Transverse colon (tissue), 3 donors: ENCODE measurements at regions not wholly inside any gene's neighbourhood (a gene's known extent, or its start where the extent isn't known, plus 50 kb on each side); places are given as distances from the start of the nearest gene placed in this dataset.

Source experiments
- POLR2A ChIP-seq: fragments of 450-650 bp; IDR thresholded peaks from one replicate; pipeline ENCODE4 v1.6.1; 2016; ENCODE audit warnings: antibody characterized with exemption, mild to moderate bottlenecking, moderate library complexity
- TF ChIP-seq, protein P1 (sequence below), 5 experiments: fragments of 200-600 bp in 3 of 5; fragments of 450-650 bp in 2 of 5; sonication (generic) in 3 of 5; IDR thresholded peaks; 1 replicate in 2 of 5; 2 replicates in 3 of 5; pipeline ENCODE4 v1.5.1; 2016 to 2017; ENCODE audit warnings: antibody characterized with exemption in 5 of 5, inconsistent platforms in 3 of 5, mild to moderate bottlenecking in 2 of 5, moderate library complexity in 1 of 5

DNA sequence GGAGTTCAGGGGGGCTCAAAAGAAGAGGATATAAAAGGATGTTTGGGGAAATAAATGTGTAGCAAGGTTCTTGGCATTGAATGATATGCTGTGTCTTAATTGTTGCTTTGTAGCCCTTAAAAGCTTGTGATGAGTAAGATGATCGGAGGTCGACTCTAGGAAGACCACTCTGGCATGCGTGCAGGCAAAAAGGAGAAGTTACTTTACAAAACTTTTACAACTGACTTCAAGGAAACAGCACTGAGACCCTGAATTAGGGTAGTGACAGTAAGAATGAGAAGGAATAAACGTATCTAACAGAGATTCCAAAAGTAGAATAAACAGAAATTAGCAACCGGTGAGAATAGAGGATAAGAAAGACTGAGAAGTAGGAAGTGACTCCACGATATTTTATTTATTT, 228.7 kb upstream of the TANK start:
- no peak for TF ChIP-seq POLR2A
- TF ChIP-seq, protein P1, sequence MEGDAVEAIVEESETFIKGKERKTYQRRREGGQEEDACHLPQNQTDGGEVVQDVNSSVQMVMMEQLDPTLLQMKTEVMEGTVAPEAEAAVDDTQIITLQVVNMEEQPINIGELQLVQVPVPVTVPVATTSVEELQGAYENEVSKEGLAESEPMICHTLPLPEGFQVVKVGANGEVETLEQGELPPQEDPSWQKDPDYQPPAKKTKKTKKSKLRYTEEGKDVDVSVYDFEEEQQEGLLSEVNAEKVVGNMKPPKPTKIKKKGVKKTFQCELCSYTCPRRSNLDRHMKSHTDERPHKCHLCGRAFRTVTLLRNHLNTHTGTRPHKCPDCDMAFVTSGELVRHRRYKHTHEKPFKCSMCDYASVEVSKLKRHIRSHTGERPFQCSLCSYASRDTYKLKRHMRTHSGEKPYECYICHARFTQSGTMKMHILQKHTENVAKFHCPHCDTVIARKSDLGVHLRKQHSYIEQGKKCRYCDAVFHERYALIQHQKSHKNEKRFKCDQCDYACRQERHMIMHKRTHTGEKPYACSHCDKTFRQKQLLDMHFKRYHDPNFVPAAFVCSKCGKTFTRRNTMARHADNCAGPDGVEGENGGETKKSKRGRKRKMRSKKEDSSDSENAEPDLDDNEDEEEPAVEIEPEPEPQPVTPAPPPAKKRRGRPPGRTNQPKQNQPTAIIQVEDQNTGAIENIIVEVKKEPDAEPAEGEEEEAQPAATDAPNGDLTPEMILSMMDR (IDR thresholded peaks at IDR 0.05), result no peak
